Activated naive CD8-positive, alpha-beta T cell treated with anti-CD3 and anti-CD28 coated beads, Interleukin-2, amount 50 U/mL, for 16 hours (primary cell): ENCODE measurements at regions not wholly inside any gene's neighbourhood (a gene's known extent, or its start where the extent isn't known, plus 50 kb on each side); places are given as distances from the start of the nearest gene placed in this dataset.

ENCODE experiments used
- DNase-seq: peaks from one replicate; pipeline ENCODE4 v3.0.0-alpha.2; 2020; ENCODE audit warnings: low read depth, low spot score

DNA sequence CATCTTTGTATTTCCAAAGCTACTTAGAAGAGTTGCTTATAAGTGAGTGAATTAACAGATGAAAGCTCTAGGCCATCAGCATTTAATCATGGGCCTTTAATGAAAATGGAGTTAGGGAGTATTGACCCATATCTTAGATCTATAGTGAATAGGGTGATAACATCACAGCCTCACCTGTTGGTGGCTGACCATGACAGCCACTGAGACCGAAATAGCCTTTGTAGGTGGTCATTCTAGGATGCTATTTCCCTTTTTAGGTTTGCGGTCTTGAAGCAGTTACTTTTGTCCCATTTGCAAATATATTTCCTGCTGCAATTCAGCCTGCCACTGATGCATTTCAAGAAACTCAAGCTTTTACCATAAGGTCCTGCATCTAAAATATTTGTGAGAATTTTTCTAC is 410.1 kb upstream of the LYPLAL1 start:
- DNase-seq, result no peak

DNA sequence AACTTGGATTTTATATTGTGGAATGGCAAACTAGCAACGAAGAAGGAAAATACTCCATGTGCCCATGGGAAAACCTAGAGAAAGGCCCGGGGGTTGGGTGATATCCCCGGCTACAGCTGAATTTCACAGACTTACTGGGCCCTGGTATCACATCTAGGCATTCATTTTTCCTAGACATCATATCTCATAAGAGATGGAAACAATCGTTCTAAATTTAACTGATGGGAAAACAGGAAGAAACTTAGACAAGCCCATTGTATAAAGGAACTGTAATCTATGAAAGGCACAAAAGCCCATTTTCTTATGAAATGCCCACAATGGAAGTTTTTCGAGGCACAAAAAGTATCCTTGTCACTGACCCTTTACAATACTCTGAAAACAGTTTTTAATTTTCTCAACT is 407.9 kb upstream of the LYPLAL1 start:
- no peak for DNase-seq

DNA sequence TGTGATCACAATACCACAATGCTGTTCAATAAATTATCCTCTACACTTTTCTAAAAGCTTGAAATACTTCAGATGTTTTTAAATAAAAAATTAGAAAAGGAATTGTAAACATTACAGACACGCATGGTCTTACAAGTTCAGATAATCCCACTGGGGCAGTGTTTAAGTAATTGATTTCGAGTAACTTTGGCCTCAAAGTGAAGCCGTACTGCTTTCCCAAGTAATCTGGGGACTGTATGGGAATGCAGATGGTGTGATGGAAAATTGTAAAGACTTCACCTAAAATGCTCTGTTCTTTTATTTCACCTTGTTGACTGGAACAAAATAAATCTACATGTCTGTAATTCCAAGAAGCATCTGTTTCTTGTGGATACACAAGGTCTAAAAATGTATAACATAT is 401.7 kb upstream of the LYPLAL1 start:
- DNase-seq, result no peak

DNA sequence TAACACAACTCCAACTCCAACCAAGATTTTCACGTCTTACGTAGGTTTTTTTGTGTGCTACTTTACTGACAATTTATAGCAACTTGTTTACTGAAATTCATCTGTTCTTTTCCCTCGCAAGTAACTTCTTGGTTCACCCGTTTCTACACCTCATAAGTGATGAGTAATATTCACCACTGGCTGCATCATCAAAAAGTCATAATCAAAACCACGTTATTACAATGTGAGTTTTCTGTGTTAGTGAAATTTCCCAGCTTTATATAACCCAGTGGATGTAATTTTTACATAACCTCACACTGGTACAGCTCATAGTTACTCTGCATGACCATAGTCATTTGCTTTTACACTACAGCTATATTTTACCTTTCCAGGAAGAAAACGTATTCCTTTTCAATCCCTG is 401.1 kb upstream of the LYPLAL1 start:
- DNase-seq, result no peak

DNA sequence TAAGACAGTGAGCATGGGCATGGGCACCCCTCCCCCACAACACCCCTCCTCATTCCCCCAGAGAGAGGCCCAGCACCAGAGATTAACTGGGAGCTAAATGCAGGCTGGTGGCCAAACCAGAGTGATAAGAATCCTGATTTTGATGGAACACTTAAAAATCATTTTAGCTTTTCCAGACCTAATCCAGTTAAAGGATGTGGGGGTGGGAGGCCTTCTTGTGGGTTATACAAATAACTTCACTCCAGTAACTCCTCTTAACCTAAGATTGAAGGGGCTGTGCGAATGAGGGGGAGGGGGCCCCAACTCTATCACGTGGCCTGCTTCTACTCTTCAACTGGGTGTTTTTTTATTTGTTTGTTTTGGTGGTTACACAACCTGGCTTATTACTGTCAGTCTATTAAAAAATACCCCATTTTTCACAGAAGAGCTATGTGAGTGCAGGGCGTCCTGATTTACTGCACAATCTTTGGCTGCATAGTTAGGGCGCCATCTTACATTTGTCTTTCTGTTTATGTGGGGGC is 398.1 kb upstream of the LYPLAL1 start:
- no peak for DNase-seq

DNA sequence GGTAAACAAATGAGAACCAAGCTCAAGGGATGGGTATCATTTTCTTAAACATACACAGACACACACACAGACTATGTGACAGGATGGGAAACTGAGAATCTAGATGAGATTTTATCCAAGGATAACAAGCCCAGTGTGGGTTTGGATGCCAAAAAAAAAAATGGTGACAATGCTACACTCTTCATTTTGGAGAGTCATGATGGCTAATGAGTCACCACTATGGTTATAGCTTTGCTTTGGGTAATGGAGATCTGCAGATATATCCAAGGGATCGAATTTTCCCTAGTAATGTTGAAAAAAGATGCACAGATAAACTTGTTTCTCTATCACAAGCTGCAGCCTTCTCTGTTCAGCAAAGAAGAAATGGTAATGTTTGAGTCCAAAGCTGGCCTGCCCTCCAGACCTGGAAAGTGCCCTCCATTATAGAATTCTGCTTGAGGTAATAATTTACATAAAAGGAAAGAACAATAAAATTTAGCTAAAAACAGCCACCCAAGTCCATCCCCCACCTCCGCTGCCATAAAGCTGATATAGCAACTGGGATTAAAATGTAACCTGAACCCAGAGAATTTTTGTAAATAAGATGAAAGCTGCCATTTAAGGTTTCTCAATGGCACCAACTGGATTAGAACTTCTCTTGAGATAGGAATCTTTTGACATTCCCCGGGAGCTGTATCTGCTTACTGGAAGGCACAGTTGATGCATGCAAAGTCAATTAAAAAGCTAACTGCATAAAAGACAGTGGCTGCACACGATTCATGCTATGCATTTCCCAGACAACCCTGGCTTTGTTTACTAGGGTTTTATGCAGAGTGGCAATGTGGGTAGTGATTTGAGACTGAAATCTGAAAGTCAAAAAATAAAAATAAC is 395.2 kb upstream of the LYPLAL1 start:
- DNase-seq, result no peak

DNA sequence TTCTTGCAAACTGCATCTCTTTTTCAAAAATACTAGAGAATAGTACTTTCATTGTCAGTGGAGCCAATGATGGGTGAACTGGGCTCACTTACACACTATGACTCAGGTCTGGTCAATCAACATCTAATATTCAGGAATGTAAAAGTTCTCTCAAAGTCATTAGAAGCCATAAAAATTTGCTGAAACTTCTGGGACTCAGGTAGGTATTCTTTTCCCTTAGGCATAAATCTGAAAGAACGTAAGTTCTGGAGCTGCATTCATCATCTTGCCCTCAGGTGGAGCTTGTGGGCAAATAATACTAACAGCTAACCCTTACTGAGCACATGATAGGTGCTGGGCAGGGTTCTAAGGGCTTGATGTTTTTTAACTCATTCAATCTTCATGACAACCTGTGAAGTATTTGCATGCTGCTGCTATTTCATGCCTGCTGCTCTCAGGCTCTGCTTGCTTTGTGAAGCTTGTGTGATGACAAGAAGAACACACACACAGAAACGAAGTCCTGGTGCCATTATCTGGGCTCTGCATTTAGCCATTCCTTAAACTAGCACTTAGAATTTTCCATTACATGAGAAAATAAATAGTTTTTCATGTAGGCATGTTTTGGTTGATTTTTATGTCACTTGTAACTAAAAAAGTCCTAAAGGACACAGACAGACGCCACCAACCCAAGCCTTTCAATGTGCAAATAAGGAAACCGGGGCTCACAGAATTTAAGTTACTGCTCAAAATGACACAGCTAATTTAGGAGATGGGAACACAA is 394.2 kb upstream of the LYPLAL1 start:
- no peak for DNase-seq

DNA sequence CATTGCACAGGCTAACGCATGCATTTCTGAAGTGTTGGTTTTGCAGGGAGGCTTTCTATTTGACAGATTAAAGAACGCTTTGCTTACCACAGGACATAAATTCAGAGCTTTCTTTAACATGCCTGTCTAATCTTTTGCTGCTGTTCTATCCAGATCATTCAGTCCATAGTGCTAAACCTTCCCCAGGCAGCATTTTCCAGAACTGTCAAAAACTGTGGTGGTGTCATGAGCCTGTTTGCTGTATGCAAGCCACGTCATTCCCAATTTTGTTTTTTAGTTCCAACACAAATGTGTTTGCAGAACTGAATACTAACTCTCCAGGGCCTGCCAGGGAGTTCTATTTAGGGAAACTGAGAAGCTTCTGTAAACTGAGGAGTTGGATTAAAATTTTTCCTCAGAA is 390.5 kb upstream of the LYPLAL1 start:
- DNase-seq, result no peak

DNA sequence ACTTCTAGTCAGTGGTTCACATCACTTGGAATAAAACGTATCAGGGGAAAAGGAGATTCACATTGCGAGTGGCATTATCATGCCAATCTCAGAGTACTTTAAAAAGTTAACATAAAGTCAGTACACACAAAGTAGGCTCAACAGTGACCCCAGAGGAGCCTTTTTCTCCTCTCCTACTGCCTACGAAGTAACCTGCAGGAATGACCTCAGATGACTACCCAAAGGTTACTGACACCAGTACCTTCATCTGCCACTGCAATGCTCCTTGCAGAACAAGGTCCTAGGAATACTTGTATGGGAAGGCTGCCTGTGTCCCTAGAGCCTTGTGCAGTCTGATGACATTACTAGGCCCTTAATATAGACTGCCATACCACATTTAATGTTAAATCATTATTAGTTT is 389.8 kb upstream of the LYPLAL1 start:
- DNase-seq, result no peak

DNA sequence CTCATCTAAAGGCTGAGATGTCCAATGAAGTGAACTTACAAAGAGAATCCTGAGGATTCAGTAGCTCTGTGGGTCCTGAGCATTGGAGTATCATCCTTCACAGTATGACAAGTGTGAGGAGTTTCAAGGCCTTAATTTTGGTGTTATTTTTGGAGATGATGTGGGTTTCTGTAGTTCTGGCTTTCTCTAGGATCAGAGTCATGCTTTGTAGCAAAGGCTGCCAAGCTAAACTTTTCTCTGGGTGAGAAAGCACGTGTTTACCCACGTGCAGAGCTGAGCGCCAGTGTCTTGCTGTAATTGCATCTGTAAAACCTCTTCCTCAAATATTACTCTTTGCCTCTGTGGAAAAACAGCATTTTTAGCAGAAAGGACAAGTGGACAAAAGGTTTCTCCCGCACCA is 387.8 kb upstream of the LYPLAL1 start:
- DNase-seq, result no peak

DNA sequence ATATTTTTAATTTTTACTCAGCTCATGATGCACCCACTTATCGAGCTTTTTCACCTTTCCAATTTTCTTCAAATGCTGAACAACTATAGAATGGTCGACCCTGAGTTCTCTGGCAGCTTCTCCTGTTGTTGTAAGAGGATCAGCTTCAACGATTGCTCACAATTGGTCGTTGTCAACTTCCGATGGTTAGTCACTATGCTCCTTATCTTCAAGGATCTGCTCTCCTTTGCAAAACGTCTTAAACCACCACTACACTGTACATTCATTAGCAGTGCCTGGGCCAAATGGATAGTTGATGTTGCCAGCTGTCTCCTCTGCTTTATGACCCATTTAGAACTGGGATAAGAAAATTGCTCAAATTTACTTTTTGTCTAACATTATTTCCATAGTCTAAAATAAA is 385.9 kb upstream of the LYPLAL1 start:
- DNase-seq, result no peak

DNA sequence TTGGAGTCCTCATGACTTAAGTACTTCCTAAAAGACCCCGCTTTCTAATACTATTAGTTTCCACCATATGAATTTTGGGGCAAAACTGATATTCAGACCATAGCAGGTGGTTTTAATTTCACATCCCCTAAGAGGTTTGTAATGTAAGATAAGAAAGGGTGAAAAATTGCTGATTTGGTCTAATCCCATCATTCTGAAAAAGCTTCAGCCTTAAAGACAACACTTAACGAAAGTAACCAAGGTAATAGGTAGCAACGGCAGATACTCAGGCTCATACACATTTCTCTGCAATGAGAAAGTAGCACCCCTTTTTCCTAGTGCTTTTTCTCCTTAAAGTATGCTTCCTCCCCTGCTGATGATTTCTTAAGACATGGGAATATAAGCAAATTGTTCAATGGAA is 376.9 kb upstream of the LYPLAL1 start:
- no peak for DNase-seq

DNA sequence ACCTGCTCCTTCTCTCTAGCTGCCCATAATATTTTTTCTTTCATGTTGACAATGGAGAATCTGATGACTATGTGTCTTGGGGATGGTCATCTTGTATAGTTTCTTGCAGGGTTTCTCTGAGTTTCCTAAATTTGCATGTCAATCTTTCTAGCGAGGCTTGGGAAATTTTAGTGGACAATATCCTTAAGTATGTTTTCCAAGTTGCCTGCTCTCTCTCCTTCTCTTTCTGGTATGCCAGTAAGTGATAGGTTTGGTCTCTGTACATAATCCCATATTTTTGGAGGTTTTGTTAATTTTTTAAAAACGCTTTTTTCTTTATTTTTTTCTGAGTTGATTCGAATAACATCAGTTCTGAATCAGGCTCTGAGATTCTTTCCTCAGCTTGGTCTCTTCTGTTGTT is 370.9 kb upstream of the LYPLAL1 start:
- no peak for DNase-seq

DNA sequence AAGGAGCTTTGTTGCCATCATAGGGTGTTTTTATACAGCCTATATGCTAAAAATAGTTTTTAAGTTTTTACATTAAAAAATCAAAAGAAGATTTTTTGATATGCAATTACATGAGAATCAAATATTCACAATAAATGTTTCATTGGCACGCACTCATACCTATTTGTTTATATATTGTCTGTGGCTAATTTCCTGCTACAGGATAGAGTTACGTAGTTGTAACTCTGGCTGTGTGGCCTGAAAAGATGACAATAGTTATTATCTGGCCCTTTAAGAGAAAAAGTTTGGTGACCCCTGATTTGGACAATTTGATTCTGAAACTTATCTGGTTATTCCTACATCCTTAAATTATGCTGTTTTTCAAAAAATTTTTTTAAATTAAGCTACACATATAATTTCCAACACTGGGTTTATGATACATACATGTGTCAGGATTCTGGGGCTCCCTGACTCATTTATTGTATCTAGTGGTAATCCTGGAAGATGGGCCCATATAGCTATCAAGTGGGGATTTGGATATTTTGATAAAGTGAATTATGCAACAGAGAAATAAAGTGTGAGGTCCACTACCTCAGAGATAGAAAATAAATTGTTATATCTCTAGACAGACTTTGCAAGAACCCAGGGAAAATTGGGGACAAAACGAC is 370.2 kb upstream of the LYPLAL1 start:
- DNase-seq, result no peak

DNA sequence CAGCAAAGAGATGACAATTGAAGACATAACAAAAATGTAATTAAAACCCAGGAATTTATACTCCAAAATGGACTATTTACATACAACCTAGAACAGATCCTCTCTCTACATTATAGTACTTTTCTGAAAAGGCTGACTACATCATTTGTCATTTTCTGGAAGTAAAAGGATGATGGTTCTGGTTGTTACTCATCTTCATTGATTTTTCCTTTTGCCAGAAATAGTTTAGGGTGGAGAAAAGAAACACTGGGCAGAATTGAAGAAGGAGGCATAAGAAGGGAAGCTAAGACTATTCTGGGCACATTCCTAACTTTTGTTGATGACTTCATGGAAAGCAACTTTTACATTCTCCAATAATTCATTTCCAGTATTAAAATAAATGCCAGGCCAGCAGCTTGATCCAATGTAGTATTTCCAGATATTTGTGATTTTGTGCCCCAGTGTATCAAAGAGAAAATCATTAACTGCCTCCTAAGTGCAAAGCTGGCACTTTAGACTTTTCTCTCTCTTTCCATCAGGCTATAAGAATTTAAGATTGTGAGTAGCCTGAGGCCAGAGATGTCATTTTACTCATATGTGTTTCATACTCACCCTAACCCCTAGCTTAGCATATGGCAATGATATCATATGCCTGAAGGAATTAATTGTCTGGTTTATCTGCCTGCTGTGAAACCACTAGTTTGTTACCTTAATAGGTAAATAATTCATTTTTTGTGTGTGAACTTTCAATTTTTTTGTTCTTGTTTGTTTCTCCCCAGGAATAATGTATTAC is 369.5 kb upstream of the LYPLAL1 start:
- DNase-seq, result no peak

DNA sequence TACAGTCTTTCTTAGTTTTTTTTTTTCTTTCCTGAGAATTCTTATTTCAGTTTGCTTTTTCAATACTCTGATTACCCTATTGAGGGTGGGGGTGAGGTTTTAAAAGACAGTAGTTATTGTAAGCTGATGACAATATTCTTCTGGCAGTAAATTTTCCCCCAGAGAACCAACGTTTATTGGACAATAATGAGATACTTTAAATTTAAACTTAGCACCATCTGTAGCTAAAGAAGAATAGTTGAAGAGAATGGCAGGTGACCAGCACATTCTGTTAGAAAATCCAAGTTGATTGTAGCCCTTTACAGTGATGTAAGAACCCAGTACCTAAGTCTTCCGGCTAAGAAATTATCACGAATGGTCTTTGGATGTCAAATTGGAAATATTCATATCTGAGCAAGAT is 364.6 kb upstream of the LYPLAL1 start:
- no peak for DNase-seq

DNA sequence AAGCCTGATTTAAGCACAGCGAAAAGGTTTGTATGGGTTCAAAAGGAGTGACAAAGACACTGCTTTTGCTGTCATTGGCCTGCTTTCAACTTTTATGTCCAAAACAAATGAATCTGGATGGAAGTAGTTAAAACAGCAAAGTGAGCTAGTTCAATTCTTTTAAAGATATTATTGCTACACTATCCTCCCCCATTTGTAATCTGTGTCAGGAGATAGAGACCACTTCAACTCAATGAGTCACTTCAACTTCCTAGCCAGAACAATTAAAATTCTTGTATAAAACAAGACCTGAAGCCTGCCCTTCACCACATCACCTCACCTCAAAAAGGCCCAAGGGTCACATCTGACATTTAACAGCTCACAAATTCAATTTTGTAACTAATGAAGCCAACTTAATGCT is 364.1 kb upstream of the LYPLAL1 start:
- no peak for DNase-seq

DNA sequence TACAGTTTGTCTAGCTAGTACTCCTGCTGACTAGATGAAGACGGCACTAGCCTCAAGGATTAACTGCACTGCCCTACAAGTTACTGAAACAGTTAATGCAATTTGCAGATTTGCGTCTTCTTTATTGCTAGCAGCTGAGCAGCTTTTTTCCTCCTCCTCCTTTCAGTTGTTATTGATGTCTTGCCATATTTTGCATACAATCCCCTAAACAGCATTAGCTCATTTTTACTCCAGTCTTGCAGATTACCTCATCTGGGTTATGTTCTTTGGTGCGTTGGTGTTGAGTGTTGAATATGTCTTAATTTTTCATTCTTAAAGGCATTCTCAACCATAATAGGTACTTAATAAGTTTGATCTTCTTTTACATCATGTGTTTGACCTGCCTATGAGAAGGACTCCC is 363.4 kb upstream of the LYPLAL1 start:
- no peak for DNase-seq

DNA sequence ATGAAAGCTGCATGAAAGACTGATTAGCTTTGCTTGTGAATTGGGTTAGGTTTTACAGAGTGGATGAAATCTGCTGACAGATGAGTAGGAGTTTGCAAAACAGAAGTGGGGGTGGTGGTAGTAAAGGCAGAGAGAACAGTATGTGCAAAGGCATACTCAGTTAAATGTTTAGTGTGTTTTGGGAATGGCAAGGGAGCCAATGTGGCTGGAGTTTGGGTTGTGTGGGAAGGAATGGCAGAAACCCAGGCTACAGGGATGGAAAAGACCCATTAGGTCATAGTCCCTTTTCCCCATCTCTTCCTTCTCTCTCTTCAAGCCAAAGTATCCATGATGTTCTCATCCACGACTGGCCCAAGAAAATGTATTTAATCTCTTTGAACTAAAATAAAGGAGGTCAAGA is 362.2 kb upstream of the LYPLAL1 start:
- no peak for DNase-seq

DNA sequence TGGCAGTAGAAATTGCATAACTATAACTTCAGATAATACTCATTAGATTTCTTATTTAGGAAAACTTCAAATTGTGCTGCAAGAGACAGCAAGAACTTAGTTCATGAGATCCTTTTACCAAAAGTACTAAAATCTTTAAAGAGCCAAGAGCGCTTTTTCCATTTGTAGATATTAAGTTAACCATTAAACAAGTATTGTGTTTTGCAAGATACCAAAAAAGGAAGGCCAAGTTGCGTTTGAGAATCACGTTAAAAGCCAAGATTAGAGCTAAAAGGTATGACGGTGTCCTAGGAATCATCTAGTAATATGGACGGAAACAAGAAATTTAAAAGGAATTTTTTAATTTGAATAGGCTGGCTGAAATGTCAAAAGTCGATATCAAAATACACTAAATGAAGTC is 361.3 kb upstream of the LYPLAL1 start:
- no peak for DNase-seq

DNA sequence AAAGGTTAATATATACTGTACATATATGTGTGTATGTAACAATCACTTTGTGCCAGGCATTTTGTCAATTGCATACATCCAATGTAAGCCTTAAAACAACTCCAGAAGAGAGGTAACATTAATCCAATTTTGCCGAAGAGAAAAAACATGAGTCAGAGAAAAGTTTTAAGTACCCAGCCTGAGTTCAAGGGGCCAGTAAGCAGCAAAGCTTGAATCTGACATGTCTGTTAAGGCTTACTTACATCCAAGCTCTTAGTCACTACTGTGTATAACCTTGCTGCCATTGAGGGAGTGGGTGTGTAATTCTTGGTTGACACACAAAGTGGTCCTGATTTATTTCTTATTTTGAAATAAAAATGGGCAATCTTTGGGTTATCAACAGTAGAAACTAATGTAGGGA is 360.4 kb upstream of the LYPLAL1 start:
- DNase-seq, result no peak

DNA sequence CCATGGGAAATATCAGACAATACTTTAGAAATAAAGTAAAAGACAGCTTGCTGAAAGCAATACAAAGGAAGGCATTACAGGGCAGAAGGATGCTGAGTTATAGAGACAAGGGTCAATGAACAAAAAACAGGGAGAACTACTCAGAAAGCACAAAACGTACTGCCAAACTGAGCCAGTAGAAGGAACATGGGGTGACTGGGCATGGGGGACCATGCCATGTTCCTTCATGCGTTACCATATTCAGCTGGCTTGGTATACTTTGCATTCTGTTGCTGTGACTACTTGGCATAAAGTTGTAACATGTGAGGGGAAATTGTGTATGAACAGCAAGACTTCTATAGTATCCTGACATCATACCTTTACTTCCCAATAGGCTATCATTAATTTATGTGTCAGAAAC is 358.6 kb upstream of the LYPLAL1 start:
- DNase-seq, result no peak
